ENCODE measurements at regions not wholly inside any gene's neighbourhood (a gene's known extent, or its start where the extent isn't known, plus 50 kb on each side); places are given as distances from the start of the nearest gene placed in this dataset.

- H3K36me3 ChIP-seq (ENCODE audit: insufficient read depth, insufficient read length, low read length), result no peaks in the 10 kb centered on the region
- H3K27me3 ChIP-seq (ENCODE audit: insufficient read depth, insufficient read length), result no peaks in the 10 kb centered on the region
- no peaks in the 10 kb centered on the region for H3K9me3 ChIP-seq (ENCODE audit: insufficient read depth, low read length)
- H3K9ac ChIP-seq (ENCODE audit: insufficient read length, low read depth), result no peak overlapping the region
- no peaks in the 10 kb centered on the region for H3K4me1 ChIP-seq (ENCODE audit: insufficient read depth, insufficient read length)
- no peak overlapping the region for H3K4me3 ChIP-seq (ENCODE audit: insufficient read length, low read depth)
- no peak for DNase-seq (ENCODE audit: low read depth, low spot score)
- TF ChIP-seq YY1 (IDR thresholded peaks at IDR 0.05; ENCODE audit: insufficient read depth, insufficient read length) (no peak), SUZ12 (IDR thresholded peaks at IDR 0.05; ENCODE audit: extremely low read depth, insufficient read depth, insufficient read length) (no peak), ZNF274 (IDR thresholded peaks at IDR 0.05; ENCODE audit: low read depth, low read length) (no peak)
These were observed 332.6 kb downstream of the DTHD1 start for GRCh38 chr4:36614011-36614410.

GRCh38 chr4:36618102-36618501 is 336.7 kb downstream of the DTHD1 start:
- H3K36me3 ChIP-seq (ENCODE audit: insufficient read depth, insufficient read length, low read length), result no peaks in the 10 kb centered on the region
- no peak for DNase-seq (ENCODE audit: low read depth, low spot score)
- no peak for TF ChIP-seq SUZ12 (IDR thresholded peaks at IDR 0.05; ENCODE audit: extremely low read depth, insufficient read depth, insufficient read length)
- no peak for TF ChIP-seq YY1 (IDR thresholded peaks at IDR 0.05; ENCODE audit: insufficient read depth, insufficient read length)
- no peak for TF ChIP-seq ZNF274 (IDR thresholded peaks at IDR 0.05; ENCODE audit: low read depth, low read length)
- H3K9ac ChIP-seq (ENCODE audit: insufficient read length, low read depth), result no peak overlapping the region
- no peaks in the 10 kb centered on the region for H3K9me3 ChIP-seq (ENCODE audit: insufficient read depth, low read length)
- no peak overlapping the region for H3K4me3 ChIP-seq (ENCODE audit: insufficient read length, low read depth)
- no peaks in the 10 kb centered on the region for H3K27me3 ChIP-seq (ENCODE audit: insufficient read depth, insufficient read length)
- H3K4me1 ChIP-seq (ENCODE audit: insufficient read depth, insufficient read length), result no peaks in the 10 kb centered on the region

DNA sequence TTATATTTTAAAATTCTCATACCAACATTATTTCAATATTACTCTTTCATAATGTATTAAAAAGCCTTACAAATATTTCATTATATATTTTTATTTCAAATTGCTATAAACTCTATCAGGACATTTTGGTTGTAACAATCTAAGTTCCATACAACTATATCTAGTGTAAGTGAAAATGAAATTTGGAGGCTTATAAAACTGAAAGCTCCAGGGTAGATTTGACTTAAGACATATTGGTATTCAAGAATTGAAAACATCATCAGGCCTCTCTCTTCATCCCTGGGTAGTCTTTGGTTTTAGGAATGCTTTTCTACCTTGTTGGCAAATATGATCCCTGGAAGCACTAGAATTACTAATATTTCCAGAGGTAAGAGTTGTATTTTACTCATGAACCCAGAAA is 342.6 kb downstream of the DTHD1 start:
- Histone ChIP-seq H3K9me3 (ENCODE audit: insufficient read depth, low read length) (no peaks in the 10 kb centered on the region), H3K9ac (ENCODE audit: insufficient read length, low read depth) (no peak overlapping the region), H3K4me3 (ENCODE audit: insufficient read length, low read depth) (no peak overlapping the region), H3K4me1 (ENCODE audit: insufficient read depth, insufficient read length) (no peaks in the 10 kb centered on the region), H3K27me3 (ENCODE audit: insufficient read depth, insufficient read length) (no peaks in the 10 kb centered on the region), H3K36me3 (ENCODE audit: insufficient read depth, insufficient read length, low read length) (no peaks in the 10 kb centered on the region)
- no peak for TF ChIP-seq SUZ12 (IDR thresholded peaks at IDR 0.05; ENCODE audit: extremely low read depth, insufficient read depth, insufficient read length)
- TF ChIP-seq YY1 (IDR thresholded peaks at IDR 0.05; ENCODE audit: insufficient read depth, insufficient read length), result no peak
- no peak for TF ChIP-seq ZNF274 (IDR thresholded peaks at IDR 0.05; ENCODE audit: low read depth, low read length)
- DNase-seq (ENCODE audit: low read depth, low spot score), result no peak

DNA sequence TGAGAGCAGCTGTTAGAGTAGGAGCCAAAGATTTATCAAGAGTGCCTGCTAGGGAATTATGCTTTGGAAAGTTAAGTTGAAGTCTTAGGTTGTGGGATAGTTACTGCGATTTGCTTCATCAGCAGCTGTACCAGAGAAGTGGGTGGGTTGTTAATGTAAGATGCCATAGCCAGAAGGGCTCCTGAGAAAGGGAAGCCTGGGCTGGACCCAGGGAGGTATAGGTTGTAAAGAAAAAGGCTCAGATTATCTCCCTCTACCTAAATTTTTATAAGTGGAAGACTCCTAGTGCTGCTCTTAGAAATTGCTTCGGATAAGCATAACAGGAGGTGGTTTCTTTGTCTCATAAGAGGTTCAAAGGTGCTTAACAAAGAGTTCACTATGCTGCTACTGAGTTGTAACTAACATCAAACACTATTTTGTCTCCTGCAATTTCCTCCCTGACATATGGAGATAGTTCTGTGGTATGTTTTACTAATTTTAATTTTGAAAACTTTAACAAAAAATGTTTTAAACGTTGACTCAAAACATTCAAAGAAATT is 356.9 kb downstream of the DTHD1 start:
- Histone ChIP-seq H3K4me3 (ENCODE audit: insufficient read length, low read depth) (no peak overlapping the region), H3K9me3 (ENCODE audit: insufficient read depth, low read length) (no peaks in the 10 kb centered on the region), H3K36me3 (ENCODE audit: insufficient read depth, insufficient read length, low read length) (no peaks in the 10 kb centered on the region), H3K27me3 (ENCODE audit: insufficient read depth, insufficient read length) (no peaks in the 10 kb centered on the region), H3K9ac (ENCODE audit: insufficient read length, low read depth) (no peak overlapping the region), H3K4me1 (ENCODE audit: insufficient read depth, insufficient read length) (no peaks in the 10 kb centered on the region)
- TF ChIP-seq SUZ12 (IDR thresholded peaks at IDR 0.05; ENCODE audit: extremely low read depth, insufficient read depth, insufficient read length) (no peak), ZNF274 (IDR thresholded peaks at IDR 0.05; ENCODE audit: low read depth, low read length) (no peak), YY1 (IDR thresholded peaks at IDR 0.05; ENCODE audit: insufficient read depth, insufficient read length) (no peak)
- DNase-seq (ENCODE audit: low read depth, low spot score), result no peak

- TF ChIP-seq ZNF274 (IDR thresholded peaks at IDR 0.05; ENCODE audit: low read depth, low read length) (no peak), YY1 (IDR thresholded peaks at IDR 0.05; ENCODE audit: insufficient read depth, insufficient read length) (no peak), SUZ12 (IDR thresholded peaks at IDR 0.05; ENCODE audit: extremely low read depth, insufficient read depth, insufficient read length) (no peak)
- H3K4me1 ChIP-seq (ENCODE audit: insufficient read depth, insufficient read length), result no peaks in the 10 kb centered on the region
- H3K9ac ChIP-seq (ENCODE audit: insufficient read length, low read depth), result no peak overlapping the region
- no peak for DNase-seq (ENCODE audit: low read depth, low spot score)
- no peaks in the 10 kb centered on the region for H3K36me3 ChIP-seq (ENCODE audit: insufficient read depth, insufficient read length, low read length)
- no peaks in the 10 kb centered on the region for H3K9me3 ChIP-seq (ENCODE audit: insufficient read depth, low read length)
- H3K27me3 ChIP-seq (ENCODE audit: insufficient read depth, insufficient read length), result no peaks in the 10 kb centered on the region
- no peak overlapping the region for H3K4me3 ChIP-seq (ENCODE audit: insufficient read length, low read depth)
These were observed 359.5 kb downstream of the DTHD1 start for GRCh38 chr4:36640876-36641275.

GRCh38 chr4:36651253-36651652 is 369.8 kb downstream of the DTHD1 start:
- TF ChIP-seq YY1 (IDR thresholded peaks at IDR 0.05; ENCODE audit: insufficient read depth, insufficient read length), result no peak
- Histone ChIP-seq H3K9ac (ENCODE audit: insufficient read length, low read depth) (no peak overlapping the region), H3K4me3 (ENCODE audit: insufficient read length, low read depth) (no peak overlapping the region), H3K4me1 (ENCODE audit: insufficient read depth, insufficient read length) (no peaks in the 10 kb centered on the region), H3K27me3 (ENCODE audit: insufficient read depth, insufficient read length) (no peaks in the 10 kb centered on the region), H3K36me3 (ENCODE audit: insufficient read depth, insufficient read length, low read length) (no peaks in the 10 kb centered on the region), H3K9me3 (ENCODE audit: insufficient read depth, low read length) (no peaks in the 10 kb centered on the region)
- DNase-seq (ENCODE audit: low read depth, low spot score), result no peak

- no peaks in the 10 kb centered on the region for H3K27me3 ChIP-seq (ENCODE audit: insufficient read depth, insufficient read length)
- H3K36me3 ChIP-seq (ENCODE audit: insufficient read depth, insufficient read length, low read length), result no peaks in the 10 kb centered on the region
- no peak for TF ChIP-seq YY1 (IDR thresholded peaks at IDR 0.05; ENCODE audit: insufficient read depth, insufficient read length)
- no peak for TF ChIP-seq ZNF274 (IDR thresholded peaks at IDR 0.05; ENCODE audit: low read depth, low read length)
- no peak for TF ChIP-seq SUZ12 (IDR thresholded peaks at IDR 0.05; ENCODE audit: extremely low read depth, insufficient read depth, insufficient read length)
- no peaks in the 10 kb centered on the region for H3K9me3 ChIP-seq (ENCODE audit: insufficient read depth, low read length)
- H3K4me3 ChIP-seq (ENCODE audit: insufficient read length, low read depth), result no peak overlapping the region
- no peak for DNase-seq (ENCODE audit: low read depth, low spot score)
- no peaks in the 10 kb centered on the region for H3K4me1 ChIP-seq (ENCODE audit: insufficient read depth, insufficient read length)
- no peak overlapping the region for H3K9ac ChIP-seq (ENCODE audit: insufficient read length, low read depth)
These were observed 371.4 kb downstream of the DTHD1 start for GRCh38 chr4:36652857-36653256.

Data from NT2/D1 (cell line).